GM21723 (cell line): ENCODE measurements at regions not wholly inside any gene's neighbourhood (a gene's known extent, or its start where the extent isn't known, plus 50 kb on each side); places are given as distances from the start of the nearest gene placed in this dataset.

Experiments
- ATAC-seq: cut with Tn5 transposase; IDR thresholded peaks from one replicate; pipeline ENCODE4 v1.9.1; 2021; ENCODE audit warnings: mild to moderate bottlenecking, moderate library complexity; ENCODE audit not compliant: unreplicated experiment

DNA sequence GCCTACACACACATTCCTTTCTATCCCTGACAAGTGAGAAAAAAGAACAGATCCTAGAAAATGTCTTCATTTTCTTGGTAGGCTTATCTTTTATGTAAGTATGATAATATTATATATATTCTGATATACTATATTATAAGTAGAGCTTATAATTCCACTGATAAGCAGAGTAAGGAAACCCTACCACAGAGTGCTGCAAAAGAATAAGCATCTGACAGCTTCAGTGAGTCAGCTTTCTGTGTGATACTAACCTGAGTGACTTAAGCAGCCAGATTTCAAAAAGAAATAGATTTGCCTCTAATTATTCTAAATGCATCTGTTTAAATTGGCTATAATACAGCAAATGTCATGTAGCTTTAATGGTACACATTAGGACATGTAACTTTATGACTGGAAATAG lies 656.0 kb downstream of the MCTP2 start:
- no peak for ATAC-seq

GRCh38 chr15:94889153-94889552 lies 657.8 kb downstream of the MCTP2 start:
- ATAC-seq = no peak

DNA sequence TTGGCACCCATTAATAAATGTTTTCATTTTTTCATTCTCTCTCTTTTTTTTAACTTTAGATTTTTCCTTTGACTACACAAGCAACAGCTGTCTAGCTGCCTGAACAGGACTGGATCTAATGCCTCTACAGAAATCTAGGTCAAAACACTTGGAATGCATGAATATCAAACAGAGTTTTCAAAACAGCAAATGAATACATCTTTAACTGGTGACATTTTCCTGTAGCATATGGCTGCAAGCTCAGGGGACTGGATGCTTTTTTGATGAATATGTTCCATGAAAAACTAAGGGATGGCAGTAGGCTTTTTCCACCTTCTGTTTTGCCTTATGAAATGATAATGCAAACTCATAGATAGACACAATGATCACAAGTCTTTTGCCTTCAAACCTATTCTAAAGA lies 661.7 kb downstream of the MCTP2 start:
- no peak for ATAC-seq

- no peak for ATAC-seq
Measured at GRCh38 chr15:94894056-94894455, 662.7 kb downstream of the MCTP2 start.

GRCh38 chr15:94909510-94909909 lies 678.1 kb downstream of the MCTP2 start:
- no peak for ATAC-seq

- no peak for ATAC-seq
Measured at GRCh38 chr15:94910166-94910565, 678.8 kb downstream of the MCTP2 start.

GRCh38 chr15:94912760-94913159 lies 681.4 kb downstream of the MCTP2 start:
- ATAC-seq = no peak

- no peak for ATAC-seq
Measured at GRCh38 chr15:94917068-94917467, 685.7 kb downstream of the MCTP2 start.

DNA sequence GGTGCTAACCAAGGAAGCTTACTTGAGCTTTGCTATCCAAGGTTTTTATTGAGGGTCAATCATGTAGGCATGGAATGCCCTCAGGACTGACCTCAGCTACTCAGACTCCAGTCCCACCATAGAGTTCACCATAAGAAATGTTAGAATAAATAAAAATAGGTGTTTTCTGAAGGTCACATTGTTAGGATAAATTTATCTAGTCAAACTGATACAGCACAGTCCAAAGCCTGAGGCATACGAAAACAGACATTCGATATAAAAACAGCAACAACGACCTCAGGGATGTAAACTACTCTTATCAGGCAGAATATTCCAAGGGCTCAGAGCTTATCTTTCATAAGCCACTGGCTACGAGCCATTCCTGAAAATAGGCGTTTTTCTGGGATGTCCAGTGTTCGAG lies 690.6 kb downstream of the MCTP2 start:
- ATAC-seq = no peak

DNA sequence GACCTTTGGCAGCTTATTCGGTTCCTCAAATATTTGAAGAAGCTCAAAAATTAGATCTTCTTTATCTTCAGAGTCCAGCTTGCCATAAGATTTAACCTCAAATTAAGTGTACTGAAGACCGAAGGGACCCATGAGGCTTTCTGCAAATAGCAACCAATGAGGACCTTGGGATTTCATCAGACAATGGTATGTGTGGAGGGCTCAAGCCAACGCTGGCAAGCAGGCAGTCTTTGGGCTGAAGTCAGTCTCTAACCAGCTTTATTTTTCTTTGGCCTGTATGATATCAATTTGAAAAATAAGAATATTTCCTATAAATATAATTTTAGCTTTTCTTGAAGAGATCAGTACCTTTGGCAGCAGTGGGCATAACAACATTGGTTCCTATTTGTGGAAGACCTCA lies 692.7 kb downstream of the MCTP2 start:
- no peak for ATAC-seq

DNA sequence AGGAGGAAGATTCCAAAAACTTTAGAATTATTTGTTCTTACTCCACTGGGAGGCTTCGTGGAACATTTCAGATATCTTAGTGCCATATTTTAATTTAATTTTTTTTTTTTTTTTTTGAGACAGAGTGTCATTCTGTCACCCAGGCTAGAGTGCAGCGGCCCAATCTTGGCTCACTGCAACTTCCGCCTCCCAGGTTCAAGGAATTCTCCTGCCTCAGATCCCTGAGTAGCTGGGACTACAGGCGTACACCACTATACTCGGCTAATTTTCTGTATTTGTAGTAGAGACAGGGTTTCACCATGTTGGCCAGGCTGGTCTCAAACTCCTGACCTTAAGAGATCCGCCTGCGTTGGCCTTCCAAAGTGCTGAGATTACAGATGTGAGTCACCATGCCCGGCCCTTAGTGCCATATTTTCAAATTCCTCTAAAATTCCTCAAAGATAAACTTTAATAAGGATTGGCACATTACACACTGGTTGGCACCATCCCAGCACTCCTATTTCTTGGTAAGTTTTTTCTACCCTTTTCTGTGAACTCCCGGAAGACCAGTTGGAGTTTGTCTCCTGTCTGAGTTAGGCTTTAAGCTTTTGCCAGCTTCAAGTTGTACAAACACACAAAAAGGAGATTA lies 693.7 kb downstream of the MCTP2 start:
- no peak for ATAC-seq

- no peak for ATAC-seq
Measured at GRCh38 chr15:94925680-94926079, 694.3 kb downstream of the MCTP2 start.

DNA sequence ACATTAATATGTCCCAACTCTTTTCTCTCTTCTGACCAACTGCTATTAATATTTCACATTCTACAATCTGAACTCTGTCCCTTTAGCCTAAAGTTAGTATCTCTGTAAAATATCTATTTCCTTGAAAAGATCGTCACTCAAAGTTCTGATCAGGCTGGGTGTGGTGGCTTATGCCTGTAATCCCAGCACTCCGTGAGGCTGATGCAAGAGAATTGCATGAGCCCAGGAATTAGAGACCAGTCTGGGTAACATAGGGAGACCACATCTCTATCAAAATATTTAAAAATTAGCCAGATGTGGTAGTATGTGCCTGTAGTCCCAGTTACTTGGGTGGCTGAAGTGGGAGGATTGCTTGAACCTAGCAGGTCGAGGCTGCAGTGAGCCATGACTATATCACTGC lies 695.6 kb downstream of the MCTP2 start:
- no peak for ATAC-seq

GRCh38 chr15:94929282-94929681 lies 697.9 kb downstream of the MCTP2 start:
- ATAC-seq = no peak

GRCh38 chr15:94930441-94930840 lies 699.1 kb downstream of the MCTP2 start:
- ATAC-seq = no peak

GRCh38 chr15:94930960-94931359 lies 699.6 kb downstream of the MCTP2 start:
- no peak for ATAC-seq

DNA sequence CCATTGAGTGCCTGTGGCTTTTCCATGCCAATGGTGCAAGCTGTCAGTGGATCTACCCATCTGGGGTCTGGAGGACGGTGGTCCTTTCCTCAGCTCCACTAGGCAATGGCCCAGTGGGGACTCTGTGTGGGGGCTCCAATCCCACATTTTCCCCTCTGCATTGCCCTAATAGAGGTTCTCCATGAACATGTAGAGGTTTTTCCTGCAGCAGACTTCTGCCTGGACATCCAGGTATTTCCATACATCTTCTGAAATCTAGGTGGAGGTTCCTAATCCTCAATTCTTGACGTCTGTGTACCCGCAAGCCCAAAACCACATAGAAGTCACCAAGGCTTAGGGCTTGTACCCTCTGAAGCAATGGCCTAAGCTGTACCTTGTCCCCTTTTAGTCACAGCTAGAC lies 703.1 kb downstream of the MCTP2 start:
- no peak for ATAC-seq

- no peak for ATAC-seq
Measured at GRCh38 chr15:94937242-94937641, 705.9 kb downstream of the MCTP2 start.

GRCh38 chr15:94943888-94944287 lies 712.5 kb downstream of the MCTP2 start:
- ATAC-seq = no peak

DNA sequence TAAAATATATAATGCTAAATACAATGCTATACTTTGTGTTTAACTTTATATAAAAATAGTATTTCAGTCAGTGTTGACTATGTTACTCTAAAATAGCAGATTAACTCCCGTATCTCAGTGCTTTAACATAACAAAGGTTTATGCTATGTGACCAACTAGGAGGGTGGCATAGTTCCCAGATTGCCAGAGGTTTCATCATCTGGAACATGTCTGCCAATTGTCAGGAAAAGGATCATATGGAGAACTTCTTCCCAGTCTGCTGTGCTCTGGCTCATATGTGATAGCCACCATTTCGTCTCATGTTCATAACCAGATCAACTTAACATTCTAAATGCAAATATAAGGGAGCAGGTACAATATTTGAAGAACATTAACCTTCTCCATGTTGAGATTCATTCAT lies 720.2 kb downstream of the MCTP2 start:
- no peak for ATAC-seq

DNA sequence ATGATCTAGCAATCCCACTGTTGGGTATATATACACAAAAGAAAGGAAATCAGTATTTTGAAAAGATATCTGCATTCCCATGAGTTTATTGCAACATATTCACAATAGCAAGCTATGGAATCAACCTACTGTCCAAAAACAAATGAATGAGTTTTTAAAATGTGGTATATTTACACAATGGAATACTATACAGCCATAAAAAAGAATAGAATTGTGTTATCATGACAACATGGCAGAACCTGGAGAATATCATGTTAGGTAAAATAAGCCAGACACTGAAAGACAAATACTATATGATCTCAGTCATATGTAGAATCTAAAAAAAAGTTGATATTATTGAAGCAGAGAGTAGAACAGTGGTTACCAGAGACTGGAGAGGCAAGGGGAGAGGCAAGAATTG lies 732.6 kb downstream of the MCTP2 start:
- ATAC-seq = no peak

GRCh38 chr15:94965593-94965992 lies 734.2 kb downstream of the MCTP2 start:
- no peak for ATAC-seq

GRCh38 chr15:94968133-94968532 lies 736.8 kb downstream of the MCTP2 start:
- ATAC-seq = no peak
